PFSK-1 (cell line): ENCODE measurements at regions not wholly inside any gene's neighbourhood (a gene's known extent, or its start where the extent isn't known, plus 50 kb on each side); places are given as distances from the start of the nearest gene placed in this dataset.

ENCODE experiments used
- FOXP2 ChIP-seq: optimal IDR thresholded peaks from 2 replicates; pipeline ENCODE3; 2011; ENCODE audit warnings: borderline replicate concordance, control low read depth, inconsistent platforms; ENCODE audit not compliant: insufficient read depth; ENCODE audit errors: extremely low read length, extremely low read depth
- POLR2AphosphoS5 ChIP-seq: IDR thresholded peaks from 2 replicates; pipeline ENCODE4 v1.6.1; 2012; ENCODE audit warnings: low read depth, mild to moderate bottlenecking, control low read depth, low read length, moderate library complexity
- SIN3A ChIP-seq: IDR thresholded peaks from 2 replicates; pipeline ENCODE4 v1.6.1; 2012; ENCODE audit warnings: mild to moderate bottlenecking, low read length, moderate library complexity, borderline replicate concordance; ENCODE audit not compliant: insufficient read depth
- TAF1 ChIP-seq: IDR thresholded peaks from 2 replicates; pipeline ENCODE4 v1.6.1; 2012; ENCODE audit warnings: low read length, control low read depth, borderline replicate concordance; ENCODE audit not compliant: insufficient read depth
- TF ChIP-seq, protein P1 (sequence below), 2 experiments: IDR thresholded peaks; 2 replicates each; pipeline versions ENCODE4 v1.6.1 to v1.8.0; 2011 to 2012; ENCODE audit warnings: low read depth in 2 of 2, low read length in 2 of 2, control low read depth in 1 of 2, inconsistent platforms in 1 of 2, mild to moderate bottlenecking in 1 of 2, moderate library complexity in 1 of 2; ENCODE audit not compliant: insufficient read depth in 1 of 2

DNA sequence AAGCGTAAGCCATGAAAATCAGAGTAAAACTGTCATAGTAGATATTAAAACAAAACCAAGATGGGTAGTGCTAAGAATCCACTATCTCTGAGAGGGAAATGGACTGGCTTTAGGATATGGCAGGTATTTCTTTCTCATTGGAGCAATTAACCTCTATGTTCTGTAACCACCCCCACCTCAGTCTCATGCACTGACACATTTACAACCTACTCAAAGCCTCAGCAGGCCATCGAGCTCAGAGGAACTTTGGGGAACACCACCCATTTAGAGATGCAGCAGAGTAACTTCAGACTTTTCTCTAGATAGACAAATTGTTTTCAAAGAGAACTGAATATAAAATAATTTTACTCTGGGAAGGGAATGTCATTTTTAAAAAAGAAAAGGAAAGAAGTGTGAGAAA is 615.8 kb upstream of the ZFHX3 start:
- TF ChIP-seq SIN3A: no peak
- no peak for TF ChIP-seq TAF1
- TF ChIP-seq FOXP2: no peak
- TF ChIP-seq, protein P1, sequence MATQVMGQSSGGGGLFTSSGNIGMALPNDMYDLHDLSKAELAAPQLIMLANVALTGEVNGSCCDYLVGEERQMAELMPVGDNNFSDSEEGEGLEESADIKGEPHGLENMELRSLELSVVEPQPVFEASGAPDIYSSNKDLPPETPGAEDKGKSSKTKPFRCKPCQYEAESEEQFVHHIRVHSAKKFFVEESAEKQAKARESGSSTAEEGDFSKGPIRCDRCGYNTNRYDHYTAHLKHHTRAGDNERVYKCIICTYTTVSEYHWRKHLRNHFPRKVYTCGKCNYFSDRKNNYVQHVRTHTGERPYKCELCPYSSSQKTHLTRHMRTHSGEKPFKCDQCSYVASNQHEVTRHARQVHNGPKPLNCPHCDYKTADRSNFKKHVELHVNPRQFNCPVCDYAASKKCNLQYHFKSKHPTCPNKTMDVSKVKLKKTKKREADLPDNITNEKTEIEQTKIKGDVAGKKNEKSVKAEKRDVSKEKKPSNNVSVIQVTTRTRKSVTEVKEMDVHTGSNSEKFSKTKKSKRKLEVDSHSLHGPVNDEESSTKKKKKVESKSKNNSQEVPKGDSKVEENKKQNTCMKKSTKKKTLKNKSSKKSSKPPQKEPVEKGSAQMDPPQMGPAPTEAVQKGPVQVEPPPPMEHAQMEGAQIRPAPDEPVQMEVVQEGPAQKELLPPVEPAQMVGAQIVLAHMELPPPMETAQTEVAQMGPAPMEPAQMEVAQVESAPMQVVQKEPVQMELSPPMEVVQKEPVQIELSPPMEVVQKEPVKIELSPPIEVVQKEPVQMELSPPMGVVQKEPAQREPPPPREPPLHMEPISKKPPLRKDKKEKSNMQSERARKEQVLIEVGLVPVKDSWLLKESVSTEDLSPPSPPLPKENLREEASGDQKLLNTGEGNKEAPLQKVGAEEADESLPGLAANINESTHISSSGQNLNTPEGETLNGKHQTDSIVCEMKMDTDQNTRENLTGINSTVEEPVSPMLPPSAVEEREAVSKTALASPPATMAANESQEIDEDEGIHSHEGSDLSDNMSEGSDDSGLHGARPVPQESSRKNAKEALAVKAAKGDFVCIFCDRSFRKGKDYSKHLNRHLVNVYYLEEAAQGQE (IDR thresholded peaks at IDR 0.05; ENCODE audit: insufficient read depth in 1 of 2, low read depth in 2 of 2, low read length in 2 of 2): no peak
- no peak for TF ChIP-seq POLR2AphosphoS5

DNA sequence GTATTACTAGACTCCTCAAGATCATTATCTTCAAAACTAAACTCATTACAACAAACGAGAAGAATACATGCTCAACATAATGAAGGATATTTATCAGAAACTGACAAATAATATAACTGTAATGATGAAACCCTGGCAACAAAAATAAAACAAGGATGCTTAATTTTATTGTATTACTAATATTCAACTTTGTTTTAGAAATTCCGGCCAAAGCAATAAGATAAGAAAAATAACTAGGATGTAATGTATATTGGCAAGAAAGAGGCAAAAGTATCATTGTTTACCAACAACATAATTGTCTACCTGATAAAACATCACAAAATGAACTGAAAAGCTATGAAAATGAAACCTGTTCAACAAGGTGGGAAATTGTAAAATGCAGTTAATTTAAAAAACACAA is 588.3 kb upstream of the ZFHX3 start:
- TF ChIP-seq TAF1: no peak
- TF ChIP-seq SIN3A: no peak
- TF ChIP-seq, protein P1 (IDR thresholded peaks at IDR 0.05; ENCODE audit: insufficient read depth in 1 of 2, low read depth in 2 of 2, low read length in 2 of 2): no peak
- TF ChIP-seq FOXP2: no peak
- TF ChIP-seq POLR2AphosphoS5: no peak

DNA sequence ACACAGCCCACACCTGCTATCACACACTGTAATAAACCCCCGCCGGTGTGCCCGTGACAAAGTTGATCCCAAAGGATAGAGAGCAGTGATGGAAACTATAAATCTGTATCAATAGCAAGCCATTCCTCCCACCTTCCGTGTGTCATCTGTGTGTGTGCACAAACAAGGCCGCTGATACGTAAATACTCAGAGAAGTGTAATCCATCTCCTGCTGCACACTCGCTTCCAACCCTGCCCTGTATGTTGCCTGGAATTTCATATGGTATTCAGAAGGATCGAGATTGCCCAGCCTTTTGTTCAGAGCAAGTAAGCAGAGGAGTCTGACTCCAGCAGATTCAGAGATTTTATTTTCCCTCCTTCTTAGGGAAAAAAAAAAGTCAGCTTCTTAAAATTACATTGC is 581.1 kb upstream of the ZFHX3 start:
- no peak for TF ChIP-seq FOXP2
- TF ChIP-seq TAF1: no peak
- TF ChIP-seq POLR2AphosphoS5: no peak
- TF ChIP-seq SIN3A: no peak
- TF ChIP-seq, protein P1 (IDR thresholded peaks at IDR 0.05; ENCODE audit: insufficient read depth in 1 of 2, low read depth in 2 of 2, low read length in 2 of 2): no peak

DNA sequence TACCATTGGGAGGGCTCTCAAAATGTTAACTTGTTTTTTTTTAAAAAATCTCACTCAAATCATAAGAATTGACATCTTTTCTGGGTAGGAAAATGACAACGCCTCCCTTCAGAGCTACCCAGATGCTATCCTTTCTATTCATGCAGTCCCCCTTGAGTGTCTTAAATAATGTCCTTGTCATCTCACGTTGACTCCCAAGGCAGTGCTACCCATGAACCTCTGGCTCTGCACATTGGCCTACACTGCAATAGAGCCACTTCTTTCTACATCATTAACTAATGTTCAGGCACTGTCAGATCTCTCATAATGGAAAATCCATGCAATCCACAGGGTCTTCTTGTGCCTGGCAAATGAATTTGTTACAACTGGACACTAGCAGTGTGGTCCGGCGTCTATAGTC is 569.8 kb upstream of the ZFHX3 start:
- TF ChIP-seq SIN3A (no peak), FOXP2 (no peak), POLR2AphosphoS5 (no peak), TAF1 (no peak)
- TF ChIP-seq, protein P1 (IDR thresholded peaks at IDR 0.05; ENCODE audit: insufficient read depth in 1 of 2, low read depth in 2 of 2, low read length in 2 of 2): no peak

- TF ChIP-seq, protein P1 (IDR thresholded peaks at IDR 0.05; ENCODE audit: insufficient read depth in 1 of 2, low read depth in 2 of 2, low read length in 2 of 2): no peak
- no peak for TF ChIP-seq SIN3A
- TF ChIP-seq TAF1: no peak
- TF ChIP-seq POLR2AphosphoS5: no peak
- no peak for TF ChIP-seq FOXP2
Observed at GRCh38 chr16:73616770-73617169, 568.8 kb upstream of the ZFHX3 start.
